GM12873 (cell line): ENCODE measurements at regions not wholly inside any gene's neighbourhood (a gene's known extent, or its start where the extent isn't known, plus 50 kb on each side); places are given as distances from the start of the nearest gene placed in this dataset.

ENCODE experiments used
- CTCF ChIP-seq: IDR thresholded peaks from 2 replicates; pipeline ENCODE4 v1.5.1; 2012; ENCODE audit warnings: low read depth, mild to moderate bottlenecking, moderate library complexity, low read length, control low read depth; ENCODE audit not compliant: insufficient read depth; ENCODE audit errors: missing control alignments

GRCh38 chr12:91811481-91812287 lies 334.0 kb downstream of the BTG1 start:
- peak; percentile 76 for TF ChIP-seq CTCF

- TF ChIP-seq CTCF: no peak
These were observed 334.9 kb downstream of the BTG1 start for GRCh38 chr12:91810531-91811451.

GRCh38 chr12:91810077-91810476 lies 335.6 kb downstream of the BTG1 start:
- TF ChIP-seq CTCF: no peak

- no peak for TF ChIP-seq CTCF
These were observed 340.6 kb downstream of the BTG1 start for GRCh38 chr12:91805031-91805430.

- no peak for TF ChIP-seq CTCF
These were observed 341.1 kb downstream of the BTG1 start for GRCh38 chr12:91804533-91804932.

GRCh38 chr12:91801048-91801447 lies 344.6 kb downstream of the BTG1 start:
- TF ChIP-seq CTCF: no peak

- TF ChIP-seq CTCF: no peak
These were observed 352.0 kb downstream of the BTG1 start for GRCh38 chr12:91793676-91794075.
